Calu3 (cell line): ENCODE measurements at regions not wholly inside any gene's neighbourhood (a gene's known extent, or its start where the extent isn't known, plus 50 kb on each side); places are given as distances from the start of the nearest gene placed in this dataset.

ENCODE experiments used
- BruUV-seq: library from RNA; stranded (reverse); fragments of 400-500 nt; replicated peaks from 2 replicates; lab custom pipeline; 2021; lab: Mats Ljungman, UMichigan
- CTCF ChIA-PET: fragments of 300-600 bp; sonication (Branson Sonifier 250); formaldehyde crosslinking; loops from one replicate; lab custom pipeline; 2022; ENCODE audit warnings: antibody characterized with exemption; lab: Charles Lee
- DNase-seq: peaks from one replicate; pipeline ENCODE4 v3.0.0; 2022
- H3K27ac Mint-ChIP-seq: one replicate; pipeline ENCODE4 v1.8.0; 2022; ENCODE audit warnings: mixed read lengths; ENCODE audit not compliant: unreplicated experiment
- H3K27me3 Mint-ChIP-seq: one replicate; pipeline ENCODE4 v1.8.0; 2022; ENCODE audit warnings: mixed read lengths; ENCODE audit not compliant: unreplicated experiment
- H3K36me3 Mint-ChIP-seq: one replicate; pipeline ENCODE4 v1.8.0; 2022; ENCODE audit warnings: mild to moderate bottlenecking, moderate library complexity, mixed read lengths; ENCODE audit not compliant: insufficient read depth, unreplicated experiment
- H3K4me1 Mint-ChIP-seq: one replicate; pipeline ENCODE4 v1.8.0; 2022; ENCODE audit warnings: mild to moderate bottlenecking, low read depth, mixed read lengths; ENCODE audit not compliant: unreplicated experiment
- H3K4me3 Mint-ChIP-seq: one replicate; pipeline ENCODE4 v1.8.0; 2022; ENCODE audit warnings: mild to moderate bottlenecking, low read depth, moderate library complexity, mixed read lengths; ENCODE audit not compliant: unreplicated experiment
- H3K9me3 Mint-ChIP-seq: one replicate; pipeline ENCODE4 v1.8.0; 2022; ENCODE audit warnings: low read depth, mixed read lengths; ENCODE audit not compliant: unreplicated experiment
- intact Hi-C: fragments of 100-400 bp; cut with micrococcal nuclease; formaldehyde crosslinking; loops from one replicate; pipeline ENCODE4 v1.10.0; 2022; ENCODE audit not compliant: unreplicated experiment
- TF ChIP-seq, protein P1 (sequence below): fragments of 200-600 bp; IDR thresholded peaks from one replicate; pipeline ENCODE4 v1.8.0; 2022; ENCODE audit warnings: antibody characterized with exemption; ENCODE audit not compliant: unreplicated experiment

DNA sequence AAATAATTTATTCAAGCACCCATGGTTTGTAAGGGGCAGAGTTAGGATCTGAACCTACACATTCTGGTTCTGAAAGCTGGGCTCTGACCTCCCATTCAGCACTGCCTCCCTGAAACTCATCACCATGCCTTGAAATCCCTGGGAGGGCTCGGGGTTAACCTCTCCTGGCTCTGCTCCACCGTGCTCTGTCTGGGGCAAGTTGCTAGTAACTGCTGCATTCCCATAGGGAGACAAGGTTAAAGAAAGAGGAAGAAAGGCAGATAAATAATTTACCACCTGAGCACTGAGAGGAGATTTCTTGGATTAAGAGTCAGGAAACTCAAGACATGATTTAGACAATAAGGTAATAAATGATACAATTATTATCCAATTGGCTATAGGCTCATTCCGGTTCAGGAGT is 199.3 kb downstream of the KIF18A start:
- BruUV-seq: no TSS peak
- Mint-ChIP-seq H3K9me3 (peaks cover 2% of the 10 kb centered on the region), H3K4me3 (no peak overlapping the region), H3K4me1 (no peaks in the 10 kb centered on the region), H3K27ac (no peak overlapping the region), H3K36me3 (no peaks in the 10 kb centered on the region), H3K27me3 (peaks cover 34% of the 10 kb centered on the region)
- intact Hi-C loops: no loop called here
- DNase-seq: no peak
- CTCF ChIA-PET: no interaction called here
- TF ChIP-seq, protein P1, sequence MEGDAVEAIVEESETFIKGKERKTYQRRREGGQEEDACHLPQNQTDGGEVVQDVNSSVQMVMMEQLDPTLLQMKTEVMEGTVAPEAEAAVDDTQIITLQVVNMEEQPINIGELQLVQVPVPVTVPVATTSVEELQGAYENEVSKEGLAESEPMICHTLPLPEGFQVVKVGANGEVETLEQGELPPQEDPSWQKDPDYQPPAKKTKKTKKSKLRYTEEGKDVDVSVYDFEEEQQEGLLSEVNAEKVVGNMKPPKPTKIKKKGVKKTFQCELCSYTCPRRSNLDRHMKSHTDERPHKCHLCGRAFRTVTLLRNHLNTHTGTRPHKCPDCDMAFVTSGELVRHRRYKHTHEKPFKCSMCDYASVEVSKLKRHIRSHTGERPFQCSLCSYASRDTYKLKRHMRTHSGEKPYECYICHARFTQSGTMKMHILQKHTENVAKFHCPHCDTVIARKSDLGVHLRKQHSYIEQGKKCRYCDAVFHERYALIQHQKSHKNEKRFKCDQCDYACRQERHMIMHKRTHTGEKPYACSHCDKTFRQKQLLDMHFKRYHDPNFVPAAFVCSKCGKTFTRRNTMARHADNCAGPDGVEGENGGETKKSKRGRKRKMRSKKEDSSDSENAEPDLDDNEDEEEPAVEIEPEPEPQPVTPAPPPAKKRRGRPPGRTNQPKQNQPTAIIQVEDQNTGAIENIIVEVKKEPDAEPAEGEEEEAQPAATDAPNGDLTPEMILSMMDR: no peak

DNA sequence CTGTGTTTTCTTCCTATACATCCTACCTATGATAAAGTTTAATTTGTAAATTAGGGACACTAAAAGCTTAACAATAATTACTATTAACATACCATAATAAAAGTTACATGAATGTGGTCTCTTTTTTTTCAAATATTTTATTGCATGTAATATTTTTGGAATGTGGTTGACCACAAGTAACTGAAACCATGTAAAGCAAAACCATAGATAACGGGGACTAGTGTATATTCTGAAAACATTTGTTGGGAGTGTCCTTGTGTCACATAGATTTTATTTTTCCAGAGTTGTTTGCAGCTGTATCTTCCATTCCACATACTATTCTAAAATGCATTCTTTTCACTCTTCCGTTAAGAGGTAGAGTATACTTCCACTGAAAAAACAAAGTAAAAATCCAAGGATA is 200.4 kb downstream of the KIF18A start:
- DNase-seq: no peak
- TF ChIP-seq, protein P1: no peak
- Mint-ChIP-seq H3K27ac (no peak overlapping the region), H3K27me3 (peaks cover 29% of the 10 kb centered on the region), H3K36me3 (no peaks in the 10 kb centered on the region), H3K4me1 (no peaks in the 10 kb centered on the region), H3K4me3 (no peak overlapping the region), H3K9me3 (peaks cover 2% of the 10 kb centered on the region)
- intact Hi-C loops: no loop called here
- CTCF ChIA-PET: no interaction called here
- no TSS peak for BruUV-seq

DNA sequence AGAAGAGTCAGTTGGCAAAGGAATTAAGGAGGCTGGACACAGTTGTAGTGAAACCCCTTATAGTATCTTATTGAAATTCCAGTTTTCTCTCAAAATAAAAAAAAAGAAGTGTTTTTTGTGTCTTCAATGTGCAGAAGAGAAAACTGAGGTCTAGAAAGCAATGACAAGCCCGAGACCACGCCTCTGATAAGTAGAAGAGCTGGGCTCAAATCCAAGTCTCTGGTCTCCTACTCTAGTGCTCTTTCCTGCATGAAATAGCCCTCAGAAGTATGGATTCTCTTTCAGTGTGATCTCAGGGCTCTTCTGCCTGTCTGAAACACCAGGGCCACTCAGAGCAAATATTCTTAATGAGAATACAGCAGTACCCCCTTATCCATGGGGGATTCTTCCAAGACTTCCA is 200.9 kb downstream of the KIF18A start:
- intact Hi-C loops: no loop called here
- CTCF ChIA-PET: no interaction called here
- H3K9me3 Mint-ChIP-seq: peaks cover 2% of the 10 kb centered on the region
- BruUV-seq: no TSS peak
- H3K36me3 Mint-ChIP-seq: no peaks in the 10 kb centered on the region
- no peak for DNase-seq
- no peak overlapping the region for H3K27ac Mint-ChIP-seq
- H3K27me3 Mint-ChIP-seq: peaks cover 29% of the 10 kb centered on the region
- no peaks in the 10 kb centered on the region for H3K4me1 Mint-ChIP-seq
- H3K4me3 Mint-ChIP-seq: no peak overlapping the region
- TF ChIP-seq, protein P1: no peak

DNA sequence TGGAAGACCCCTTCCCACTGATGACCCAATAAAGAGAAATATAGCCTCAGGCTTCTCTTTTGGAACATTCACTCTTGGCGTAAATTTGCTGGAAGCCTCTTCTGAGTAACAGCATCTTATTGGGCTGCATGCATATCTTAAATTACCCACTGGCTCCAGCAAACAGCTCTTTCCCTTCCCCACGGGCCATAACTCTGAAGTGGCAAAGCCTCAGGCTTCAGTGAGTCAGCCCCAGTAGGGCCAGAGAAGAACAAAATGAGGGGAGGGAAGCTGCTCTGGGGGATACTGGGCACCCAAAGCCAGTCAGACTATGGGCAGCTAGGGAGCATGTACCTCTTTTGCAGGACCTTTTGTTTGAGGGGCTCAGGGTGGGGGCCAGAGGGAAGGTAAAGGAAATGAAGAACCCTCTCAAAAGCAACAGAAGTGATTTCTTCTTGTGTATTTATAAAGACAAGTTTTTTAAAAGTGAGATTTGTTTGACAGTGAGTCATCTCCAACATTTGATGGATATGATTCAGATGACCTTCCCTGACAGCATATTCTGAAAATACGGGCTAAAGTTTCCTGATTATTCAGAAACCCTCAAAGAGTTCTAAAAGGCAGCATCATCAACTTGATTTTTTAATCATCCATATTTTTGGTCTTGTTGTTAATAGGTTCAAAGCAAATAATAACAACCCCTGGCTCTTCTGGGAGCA is 203.4 kb downstream of the KIF18A start:
- CTCF ChIA-PET: no interaction called here
- peaks cover 2% of the 10 kb centered on the region for H3K9me3 Mint-ChIP-seq
- H3K27me3 Mint-ChIP-seq: peaks cover 16% of the 10 kb centered on the region
- no peak overlapping the region for H3K27ac Mint-ChIP-seq
- intact Hi-C loops: no loop called here
- no peaks in the 10 kb centered on the region for H3K4me1 Mint-ChIP-seq
- no TSS peak for BruUV-seq
- TF ChIP-seq, protein P1: no peak
- no peak overlapping the region for H3K4me3 Mint-ChIP-seq
- no peak for DNase-seq
- no peaks in the 10 kb centered on the region for H3K36me3 Mint-ChIP-seq
